ENCODE measurements at regions not wholly inside any gene's neighbourhood (a gene's known extent, or its start where the extent isn't known, plus 50 kb on each side); places are given as distances from the start of the nearest gene placed in this dataset.

GRCh38 chr9:115443890-115444289 lies 325.9 kb upstream of the TNC start:
- no peak for TF ChIP-seq CTCF (IDR thresholded peaks at IDR 0.05)
- no peak for TF ChIP-seq POLR2AphosphoS5 (IDR thresholded peaks at IDR 0.05; ENCODE audit: low read depth, low read length)
